HG02798 (cell line): ENCODE measurements at regions not wholly inside any gene's neighbourhood (a gene's known extent, or its start where the extent isn't known, plus 50 kb on each side); places are given as distances from the start of the nearest gene placed in this dataset.
A peak's percentile ranks its signal among the peaks of the same experiment; 100 is the strongest.

Experiments used
- ATAC-seq: cut with Tn5 transposase; IDR thresholded peaks from one replicate; pipeline ENCODE4 v1.9.1; 2021; ENCODE audit warnings: mild to moderate bottlenecking; ENCODE audit not compliant: unreplicated experiment, poor library complexity

GRCh38 chr1:78790174-78790573 is 140.5 kb downstream of the IFI44 start:
- ATAC-seq = no peak

GRCh38 chr1:78792756-78793155 is 143.1 kb downstream of the IFI44 start:
- ATAC-seq = no peak

- ATAC-seq = peak; percentile 84
Measured at GRCh38 chr1:78797108-78797781, 147.6 kb downstream of the IFI44 start.

GRCh38 chr1:78799926-78800325 is 150.3 kb downstream of the IFI44 start:
- no peak for ATAC-seq

- ATAC-seq = no peak
Measured at GRCh38 chr1:78814176-78814575, 164.5 kb downstream of the IFI44 start.

GRCh38 chr1:78825561-78825960 is 175.9 kb downstream of the IFI44 start:
- ATAC-seq = no peak

GRCh38 chr1:78829644-78830043 is 176.9 kb downstream of the ADGRL4 start:
- no peak for ATAC-seq

- no peak for ATAC-seq
Measured at GRCh38 chr1:78830321-78830720, 176.2 kb downstream of the ADGRL4 start.

- peak; percentile 41 for ATAC-seq
Measured at GRCh38 chr1:78831731-78832360, 174.7 kb downstream of the ADGRL4 start.

GRCh38 chr1:78833491-78833890 is 173.0 kb downstream of the ADGRL4 start:
- ATAC-seq = no peak

GRCh38 chr1:78834201-78834741 is 172.3 kb downstream of the ADGRL4 start:
- ATAC-seq = peak; percentile 65

- ATAC-seq = no peak
Measured at GRCh38 chr1:78836726-78837125, 169.8 kb downstream of the ADGRL4 start.

GRCh38 chr1:78839704-78840277 is 166.7 kb downstream of the ADGRL4 start:
- peak; percentile 68 for ATAC-seq
